ENCODE measurements at regions not wholly inside any gene's neighbourhood (a gene's known extent, or its start where the extent isn't known, plus 50 kb on each side); places are given as distances from the start of the nearest gene placed in this dataset.

DNA sequence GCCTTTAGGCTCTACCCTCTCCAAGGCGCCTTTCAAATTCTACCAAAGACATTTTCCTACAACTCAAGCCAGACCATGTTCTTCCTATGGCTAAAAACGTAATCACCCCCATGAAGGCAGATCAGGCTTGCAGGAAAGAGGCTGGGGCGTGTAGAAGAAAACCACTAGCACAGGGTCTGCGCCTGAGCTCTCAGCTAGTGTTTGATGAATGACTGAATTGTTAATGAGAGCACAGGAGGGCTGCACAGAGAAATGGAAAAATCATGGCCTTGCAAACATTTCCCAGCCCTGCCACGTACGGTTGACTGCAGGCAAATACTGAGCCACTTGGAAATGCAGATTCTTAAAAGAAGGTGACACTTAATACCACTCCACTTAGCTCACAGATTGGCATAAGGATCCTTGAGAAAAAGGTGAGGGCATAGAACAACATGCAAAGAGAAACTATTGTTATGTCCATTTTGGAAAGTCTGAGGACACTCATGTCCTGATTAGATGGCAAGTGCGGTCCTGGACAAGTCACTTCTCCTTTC, 148.6 kb downstream of the NXPE2 start:
- H3K4me3 ChIP-seq (ENCODE audit: low read length) = no peak overlapping the region
- no peak for DNase-seq (ENCODE audit: low read depth)
- TF ChIP-seq, protein P1, sequence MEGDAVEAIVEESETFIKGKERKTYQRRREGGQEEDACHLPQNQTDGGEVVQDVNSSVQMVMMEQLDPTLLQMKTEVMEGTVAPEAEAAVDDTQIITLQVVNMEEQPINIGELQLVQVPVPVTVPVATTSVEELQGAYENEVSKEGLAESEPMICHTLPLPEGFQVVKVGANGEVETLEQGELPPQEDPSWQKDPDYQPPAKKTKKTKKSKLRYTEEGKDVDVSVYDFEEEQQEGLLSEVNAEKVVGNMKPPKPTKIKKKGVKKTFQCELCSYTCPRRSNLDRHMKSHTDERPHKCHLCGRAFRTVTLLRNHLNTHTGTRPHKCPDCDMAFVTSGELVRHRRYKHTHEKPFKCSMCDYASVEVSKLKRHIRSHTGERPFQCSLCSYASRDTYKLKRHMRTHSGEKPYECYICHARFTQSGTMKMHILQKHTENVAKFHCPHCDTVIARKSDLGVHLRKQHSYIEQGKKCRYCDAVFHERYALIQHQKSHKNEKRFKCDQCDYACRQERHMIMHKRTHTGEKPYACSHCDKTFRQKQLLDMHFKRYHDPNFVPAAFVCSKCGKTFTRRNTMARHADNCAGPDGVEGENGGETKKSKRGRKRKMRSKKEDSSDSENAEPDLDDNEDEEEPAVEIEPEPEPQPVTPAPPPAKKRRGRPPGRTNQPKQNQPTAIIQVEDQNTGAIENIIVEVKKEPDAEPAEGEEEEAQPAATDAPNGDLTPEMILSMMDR (IDR thresholded peaks at IDR 0.05; ENCODE audit: insufficient read depth, low read depth, low read length, missing control alignments) = no peak

DNA sequence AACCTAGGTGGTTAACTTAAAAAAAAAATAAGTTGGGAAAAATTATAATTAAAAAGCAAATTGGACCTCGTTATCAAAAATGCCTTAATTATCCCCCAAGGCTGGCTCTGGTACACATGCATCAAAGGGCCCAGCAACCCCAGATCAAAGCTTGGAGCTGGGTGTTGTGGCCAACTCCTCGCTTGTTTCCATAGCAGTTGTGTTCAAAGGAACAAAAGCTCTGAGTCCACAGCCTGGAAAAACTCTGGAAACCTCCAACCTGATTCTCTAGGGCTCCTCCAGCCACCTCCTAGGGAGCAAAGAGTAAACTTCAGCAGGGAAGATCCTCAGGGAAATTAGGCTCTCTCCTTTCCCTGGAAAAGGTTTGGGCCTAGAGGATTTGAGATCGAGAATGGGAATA, 149.4 kb downstream of the NXPE2 start:
- TF ChIP-seq, protein P1 (IDR thresholded peaks at IDR 0.05; ENCODE audit: insufficient read depth, low read depth, low read length, missing control alignments) = no peak
- H3K4me3 ChIP-seq (ENCODE audit: low read length) = no peak overlapping the region
- no peak for DNase-seq (ENCODE audit: low read depth)

DNA sequence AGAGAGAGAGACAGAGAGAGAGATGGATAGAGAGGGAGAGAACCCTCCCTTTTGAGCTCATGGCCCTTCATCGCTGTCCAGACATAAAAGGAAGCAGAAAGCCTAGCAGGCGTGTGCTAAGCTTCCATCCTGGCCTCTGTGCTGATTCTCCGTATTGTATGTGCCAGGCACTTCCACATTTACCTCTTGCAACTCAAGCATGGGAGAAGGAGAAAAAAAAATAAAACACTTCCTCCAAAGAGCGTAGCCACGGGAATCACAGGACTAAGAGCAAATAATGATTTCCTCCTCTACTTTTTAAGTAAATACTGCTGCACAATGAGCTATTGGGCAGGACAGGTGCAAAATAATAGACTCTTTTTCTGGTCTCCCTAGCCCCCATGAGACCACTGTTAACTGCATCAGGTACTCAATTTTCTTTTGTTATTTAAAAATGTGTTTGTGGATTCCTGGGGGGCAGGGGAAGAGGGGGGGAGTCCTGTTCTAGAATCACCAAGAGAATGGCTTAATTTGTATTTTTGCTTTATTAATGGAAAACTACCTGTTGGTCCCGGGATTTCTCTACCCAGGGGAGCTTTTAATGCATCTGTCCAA, 154.3 kb downstream of the NXPE2 start:
- H3K4me3 ChIP-seq (ENCODE audit: low read length) = no peak overlapping the region
- DNase-seq (ENCODE audit: low read depth) = no peak
- TF ChIP-seq, protein P1 (IDR thresholded peaks at IDR 0.05; ENCODE audit: insufficient read depth, low read depth, low read length, missing control alignments) = no peak

DNA sequence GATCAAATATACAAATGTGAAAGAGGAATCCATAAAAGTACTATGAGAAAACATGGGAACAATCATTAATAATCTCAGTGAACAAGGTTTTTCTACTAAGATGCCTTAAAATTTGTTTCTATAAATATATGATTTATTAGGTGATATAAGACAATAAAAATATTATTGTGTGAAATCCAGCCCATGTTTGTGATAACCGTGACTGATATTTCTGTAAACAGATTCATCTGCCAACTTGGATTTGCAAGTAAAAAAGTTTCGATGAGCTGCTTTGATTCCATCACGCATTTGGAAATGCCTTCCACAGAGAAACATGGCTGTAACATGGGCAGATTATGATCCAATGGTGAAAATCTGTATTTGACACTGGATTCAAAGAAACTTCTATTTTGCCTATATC, 157.8 kb downstream of the NXPE2 start:
- TF ChIP-seq, protein P1 (IDR thresholded peaks at IDR 0.05; ENCODE audit: insufficient read depth, low read depth, low read length, missing control alignments) = no peak
- DNase-seq (ENCODE audit: low read depth) = no peak
- no peak overlapping the region for H3K4me3 ChIP-seq (ENCODE audit: low read length)

DNA sequence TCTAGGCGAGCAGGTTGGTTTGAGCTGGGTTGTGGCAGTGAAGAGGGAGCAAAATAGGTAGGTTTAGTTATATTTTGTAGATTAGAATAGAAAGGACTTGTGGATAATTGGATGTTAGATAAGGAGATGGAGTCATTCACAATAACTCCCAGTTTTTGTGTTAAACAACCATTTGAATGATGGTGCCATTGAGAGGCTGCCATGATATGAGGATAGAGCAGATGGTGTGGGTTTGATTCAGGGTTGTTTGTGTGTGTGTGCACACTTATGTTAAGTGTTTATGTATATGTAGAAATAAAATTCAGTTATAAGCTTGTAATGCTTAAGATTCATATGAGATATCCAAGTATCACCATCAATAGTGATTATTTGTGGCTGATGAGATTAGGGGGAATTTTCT, 166.6 kb downstream of the NXPE2 start:
- TF ChIP-seq, protein P1 (IDR thresholded peaks at IDR 0.05; ENCODE audit: insufficient read depth, low read depth, low read length, missing control alignments) = no peak
- no peak overlapping the region for H3K4me3 ChIP-seq (ENCODE audit: low read length)
- no peak for DNase-seq (ENCODE audit: low read depth)

DNA sequence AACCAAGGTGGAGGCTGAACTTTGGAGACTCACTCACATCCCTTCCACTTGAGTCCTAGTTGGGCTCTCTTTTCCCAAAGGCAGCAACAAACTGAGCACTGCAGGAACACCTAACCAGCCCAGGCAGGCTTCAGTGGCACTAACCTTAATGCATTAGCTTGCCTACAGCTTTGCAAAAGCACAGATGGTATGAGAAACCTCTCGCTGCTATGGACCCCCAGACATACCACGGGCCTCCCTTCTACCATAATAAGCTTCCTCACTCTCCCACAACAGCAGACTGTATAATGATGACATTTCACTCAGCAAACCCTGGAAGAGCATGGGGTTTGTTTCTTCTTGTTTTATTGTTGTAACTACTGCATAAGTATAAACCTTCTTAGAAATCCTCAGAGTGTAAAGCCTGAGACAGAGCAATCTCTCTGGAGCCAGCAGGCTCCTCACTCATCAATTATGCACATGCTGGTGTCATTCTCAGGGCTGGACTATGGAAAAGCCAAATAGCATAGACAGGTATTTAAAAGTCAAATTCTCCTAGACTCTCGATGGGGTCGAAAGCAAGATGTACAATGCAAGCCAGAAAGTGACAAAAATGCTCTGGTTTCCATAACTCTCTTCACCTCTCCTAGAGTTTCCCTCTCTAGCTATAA, 167.6 kb downstream of the NXPE2 start:
- TF ChIP-seq, protein P1 (IDR thresholded peaks at IDR 0.05; ENCODE audit: insufficient read depth, low read depth, low read length, missing control alignments) = no peak
- no peak for DNase-seq (ENCODE audit: low read depth)
- no peak overlapping the region for H3K4me3 ChIP-seq (ENCODE audit: low read length)

DNA sequence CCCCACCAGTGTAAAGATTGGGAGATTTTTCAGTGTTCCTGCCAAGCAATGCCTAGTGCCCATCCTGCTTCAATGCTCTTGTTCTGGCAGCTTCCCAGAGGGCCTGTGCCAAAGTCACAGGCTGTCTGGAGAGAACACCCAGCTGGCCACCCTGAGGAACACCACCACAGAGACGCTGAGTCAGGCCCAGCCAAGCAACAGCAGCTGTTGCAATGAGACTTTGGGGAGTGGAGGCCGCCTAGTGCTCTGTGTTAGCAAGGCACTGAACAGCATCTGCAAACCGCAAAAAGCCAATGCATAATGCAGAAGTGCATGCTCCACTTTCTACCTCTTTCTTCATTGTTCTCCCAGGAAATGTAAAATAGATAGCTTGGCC, 168.1 kb downstream of the NXPE2 start:
- DNase-seq (ENCODE audit: low read depth) = no peak
- TF ChIP-seq, protein P1 (IDR thresholded peaks at IDR 0.05; ENCODE audit: insufficient read depth, low read depth, low read length, missing control alignments) = no peak
- no peak overlapping the region for H3K4me3 ChIP-seq (ENCODE audit: low read length)

All from epithelial cell of esophagus (primary cell).